Suppressor macrophage (primary cell): ENCODE measurements at regions not wholly inside any gene's neighbourhood (a gene's known extent, or its start where the extent isn't known, plus 50 kb on each side); places are given as distances from the start of the nearest gene placed in this dataset.
"Not testable (repeated sequence)": the region's sequence is repeated elsewhere in the genome, so short reads cannot be mapped to it uniquely, and the experiment has no call there.

Experiments used
- DNase-seq, 4 experiments: peaks; one replicate each; pipeline ENCODE4 v3.0.0-alpha.2; 2020 to 2022

- no peak for DNase-seq
Observed at GRCh38 chr5:56375011-56375410, 141.9 kb upstream of the ANKRD55 start.

- not testable (repeated sequence) for DNase-seq
Observed at GRCh38 chr5:56372491-56372890, 139.4 kb upstream of the ANKRD55 start.

DNA sequence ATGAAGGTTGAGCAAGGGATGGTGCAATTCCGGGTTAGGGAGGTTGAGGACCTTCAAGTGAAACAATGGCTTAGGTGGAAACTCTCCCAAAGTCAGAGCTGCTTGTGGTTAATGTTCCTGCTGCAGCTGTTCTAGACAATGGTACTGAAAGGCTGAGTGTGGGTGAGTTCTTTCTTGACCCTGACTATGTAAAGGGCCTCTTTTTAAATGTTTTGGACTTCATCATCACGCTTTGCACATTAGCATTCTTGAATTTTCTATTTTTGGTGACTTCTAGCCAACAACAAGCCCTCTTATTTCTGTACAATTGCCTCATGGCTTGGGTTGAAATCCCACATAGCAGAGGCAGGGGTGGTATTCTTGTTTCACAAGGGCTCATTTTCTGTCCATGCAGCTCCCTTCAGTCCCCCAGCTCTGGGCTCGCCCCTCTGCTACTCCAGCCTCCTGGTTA, 136.3 kb upstream of the ANKRD55 start:
- no peak for DNase-seq

- no peak for DNase-seq
Observed at GRCh38 chr5:56367748-56368147, 134.6 kb upstream of the ANKRD55 start.

- no peak for DNase-seq
Observed at GRCh38 chr5:56366986-56367385, 133.9 kb upstream of the ANKRD55 start.

GRCh38 chr5:56361398-56361797, 128.3 kb upstream of the ANKRD55 start:
- DNase-seq: no peak

DNA sequence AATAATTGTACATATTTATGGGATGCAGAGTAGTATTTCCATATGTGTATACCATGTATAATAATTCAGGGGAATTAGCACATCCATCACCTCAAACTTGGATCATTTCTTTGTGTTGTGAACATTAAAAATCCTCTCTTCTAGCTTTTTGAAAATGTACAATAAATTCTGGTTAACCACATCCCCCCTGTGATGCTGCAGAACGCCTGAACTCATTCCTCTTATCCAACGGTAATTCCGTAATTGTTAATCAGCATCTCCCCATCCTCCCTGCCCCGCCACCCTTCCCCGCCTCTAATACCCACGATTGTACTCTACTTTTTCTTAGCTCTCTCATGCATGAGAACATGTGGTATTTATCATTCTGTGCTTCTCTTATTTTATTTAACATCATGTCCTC, 127.7 kb upstream of the ANKRD55 start:
- no peak for DNase-seq

DNA sequence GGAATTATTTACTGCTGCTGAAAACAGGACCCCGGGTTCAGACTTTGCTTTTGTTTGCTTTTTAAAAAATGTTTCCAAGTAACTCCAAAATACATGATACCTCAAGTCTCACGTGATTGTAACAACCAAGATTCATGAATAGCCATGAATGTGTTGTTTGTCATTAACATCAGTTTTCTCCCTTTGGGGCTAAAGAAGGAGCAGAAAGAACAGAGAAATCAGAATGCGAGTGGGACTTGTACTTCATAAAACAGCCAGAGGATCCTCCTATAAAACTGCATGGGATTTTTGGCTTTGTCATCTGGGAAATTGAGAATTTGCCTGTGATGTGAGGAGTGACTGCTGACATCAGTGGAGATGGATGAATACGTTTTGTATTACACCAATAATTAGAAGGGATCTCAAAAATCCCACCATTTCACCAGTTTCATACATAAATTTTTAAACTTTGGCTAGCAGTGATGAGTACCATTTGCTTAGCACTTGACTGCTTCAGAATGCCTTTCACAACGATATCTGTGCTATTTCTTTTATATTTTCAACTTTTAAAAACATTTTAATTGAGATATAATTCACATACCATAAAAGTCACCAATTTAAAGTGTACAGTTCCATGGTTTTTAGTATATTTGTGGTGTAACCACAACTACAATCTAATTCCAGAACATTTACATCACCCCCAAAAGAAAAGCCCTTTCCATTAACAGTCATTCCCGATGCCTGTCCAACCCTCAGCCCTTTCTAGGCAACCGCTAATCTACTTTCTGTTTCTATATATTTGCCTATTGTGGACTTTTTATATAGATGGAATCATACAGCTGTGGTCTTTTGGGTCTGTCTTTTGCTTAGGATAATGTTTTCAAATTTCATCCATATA, 126.9 kb upstream of the ANKRD55 start:
- DNase-seq: no peak

DNA sequence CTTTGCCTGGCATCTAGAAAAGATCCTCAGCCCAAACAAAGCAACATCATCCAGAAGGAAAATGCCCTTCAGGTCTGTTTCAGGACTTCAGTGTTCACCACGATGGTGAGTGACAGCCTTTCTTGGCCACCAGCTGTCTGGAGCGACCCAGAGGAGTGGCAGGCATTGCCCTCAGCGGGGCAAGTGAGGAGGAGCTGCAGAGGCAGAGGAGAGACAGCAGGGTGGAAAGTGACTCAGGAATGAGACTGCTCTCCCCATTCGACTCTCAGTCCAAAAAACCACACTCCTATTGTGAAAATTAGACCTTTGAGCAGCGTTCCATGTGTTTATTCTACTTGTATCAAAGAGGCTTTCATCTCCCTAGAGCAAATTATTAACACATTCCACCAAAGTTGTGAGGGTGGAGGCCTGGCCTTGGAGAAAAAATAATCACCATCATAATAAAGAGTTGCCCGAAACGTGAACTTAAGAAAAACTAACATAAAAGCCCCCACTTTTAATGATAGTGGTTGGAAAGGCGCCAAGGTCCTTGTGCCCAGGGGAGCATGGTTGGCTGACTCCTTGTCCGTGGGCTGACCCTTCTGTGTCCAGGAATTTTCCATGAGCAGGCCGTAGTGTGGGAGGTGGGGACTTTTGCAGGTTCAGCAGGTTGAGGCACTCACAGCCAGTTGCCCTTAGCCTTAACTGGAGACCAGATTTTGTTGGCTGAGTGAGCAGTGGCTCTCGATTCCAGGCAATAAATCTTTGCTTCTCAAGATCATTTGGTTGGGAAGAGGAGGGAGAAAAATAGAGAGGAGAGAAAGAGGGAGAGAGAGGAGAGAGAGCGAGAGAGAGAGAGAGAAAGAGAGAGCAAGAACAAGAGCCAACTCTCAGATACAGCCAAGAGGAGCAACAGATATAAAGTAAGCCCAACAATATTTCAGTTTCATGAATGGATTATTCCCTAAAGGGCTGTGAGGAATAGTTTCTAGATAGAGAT, 125.9 kb upstream of the ANKRD55 start:
- no peak for DNase-seq

DNA sequence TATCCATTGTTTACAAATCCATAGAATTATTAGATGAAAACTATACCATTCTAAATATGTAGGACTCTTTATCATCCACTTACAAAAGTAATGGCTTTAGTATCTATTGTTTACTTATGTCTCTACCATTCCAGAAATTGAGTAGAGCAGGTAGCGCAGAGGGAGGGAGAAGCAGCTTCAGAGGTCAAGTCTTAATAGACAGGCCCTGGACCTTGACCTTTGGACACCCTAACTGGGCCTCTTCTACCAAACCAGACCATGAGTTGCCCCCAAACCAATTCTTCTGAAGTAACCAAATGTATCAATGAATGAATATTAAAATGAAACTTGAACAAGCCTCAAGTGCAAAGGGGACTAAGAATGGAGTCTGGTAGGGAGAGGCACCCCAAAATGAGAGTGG, 124.9 kb upstream of the ANKRD55 start:
- no peak for DNase-seq

DNA sequence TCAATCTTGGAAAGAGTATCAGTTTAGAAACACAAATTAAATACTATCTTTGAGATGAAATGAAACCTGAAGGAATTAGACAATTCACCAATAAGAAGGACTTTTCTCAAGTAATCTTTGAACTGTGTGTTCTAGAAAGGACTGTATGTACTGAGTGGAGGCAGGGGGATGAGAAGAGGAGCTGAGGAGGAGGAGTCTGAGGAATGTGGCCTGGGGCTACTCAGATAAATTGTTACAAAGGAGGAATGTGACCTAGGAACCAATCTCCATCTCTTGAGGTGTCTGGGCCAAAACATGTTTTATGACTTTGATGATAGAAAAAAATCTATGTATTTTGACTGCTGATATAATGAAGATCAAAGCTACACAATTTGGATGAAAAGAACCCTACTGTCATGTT, 124.3 kb upstream of the ANKRD55 start:
- DNase-seq: no peak

DNA sequence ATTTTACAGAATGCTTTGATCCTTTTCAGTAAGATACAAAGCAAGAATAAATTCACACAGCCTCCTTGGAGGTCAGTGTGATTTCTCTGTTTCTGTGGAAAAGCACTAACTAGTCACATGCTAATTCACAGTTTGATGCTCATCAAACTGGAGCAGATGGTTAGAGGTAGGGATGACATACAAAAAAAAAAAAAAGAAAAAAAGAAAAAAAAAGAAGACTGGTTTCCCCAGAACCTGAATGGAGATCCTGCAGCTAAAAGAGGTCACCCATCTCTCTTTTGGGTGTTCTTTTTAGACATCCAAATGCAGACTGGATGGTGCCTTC, 123.7 kb upstream of the ANKRD55 start:
- DNase-seq: no peak

GRCh38 chr5:56356121-56356835, 123.1 kb upstream of the ANKRD55 start:
- DNase-seq: no peak

DNA sequence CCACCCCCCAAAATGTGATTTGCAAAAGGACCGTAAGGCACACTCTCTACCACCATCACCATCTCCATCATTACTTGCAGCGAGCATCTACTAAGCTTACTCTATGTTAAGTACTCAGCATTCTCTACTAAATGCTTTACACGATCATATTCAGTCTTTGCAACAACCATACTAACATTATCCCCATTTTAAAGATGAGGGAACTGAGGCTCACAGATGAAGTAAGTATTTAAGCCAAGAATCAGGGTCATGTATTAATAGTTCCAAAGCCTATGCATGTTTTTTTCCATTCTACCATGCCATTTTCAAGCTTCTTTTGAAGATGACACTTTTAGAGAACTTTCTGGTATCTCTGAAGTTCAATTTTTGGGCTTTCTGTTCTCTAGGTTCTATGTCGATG, 121.7 kb upstream of the ANKRD55 start:
- no peak for DNase-seq

DNA sequence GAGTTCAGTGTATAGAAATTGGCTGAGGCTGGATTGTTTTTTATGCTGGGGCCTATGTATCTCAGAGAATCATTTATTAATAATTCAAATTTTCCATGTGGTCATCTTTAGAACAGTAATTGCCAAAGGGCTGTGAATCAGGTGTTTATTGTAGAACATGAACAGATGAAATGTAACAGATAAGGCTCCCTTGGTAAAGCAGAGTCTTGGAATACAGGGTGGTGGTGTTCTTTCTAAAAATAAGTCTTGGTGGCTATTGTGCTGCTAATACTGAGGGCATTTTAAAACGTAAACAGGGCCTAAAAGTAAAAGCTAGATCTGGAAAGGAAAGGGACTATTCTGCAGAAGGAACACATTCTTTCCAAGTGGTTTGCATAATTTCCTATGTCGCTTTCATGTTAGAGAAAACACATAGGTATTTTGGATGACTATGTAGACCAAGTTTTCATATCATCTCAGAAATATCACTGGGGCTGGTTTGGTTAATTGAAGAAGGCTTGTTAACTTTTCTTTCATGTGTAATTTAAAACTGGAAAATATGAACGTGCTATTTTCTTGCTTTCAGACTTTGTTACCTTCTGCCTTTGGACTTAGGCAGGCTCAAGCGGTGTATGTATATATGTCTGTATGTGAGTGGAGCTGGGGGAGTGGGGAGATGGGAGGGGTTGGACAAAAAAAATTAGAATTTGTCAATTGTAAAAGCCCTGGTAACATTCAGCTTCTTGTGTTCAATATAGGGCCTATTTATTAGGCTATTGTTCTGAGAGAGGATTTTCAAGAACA, 119.9 kb upstream of the ANKRD55 start:
- DNase-seq: no peak

GRCh38 chr5:56350597-56351170, 117.6 kb upstream of the ANKRD55 start:
- DNase-seq: peak; percentile 52 to 71 (median 68)

- peak; percentile 46 to 74 (median 68) for DNase-seq
Observed at GRCh38 chr5:56350011-56350596, 117.0 kb upstream of the ANKRD55 start.

DNA sequence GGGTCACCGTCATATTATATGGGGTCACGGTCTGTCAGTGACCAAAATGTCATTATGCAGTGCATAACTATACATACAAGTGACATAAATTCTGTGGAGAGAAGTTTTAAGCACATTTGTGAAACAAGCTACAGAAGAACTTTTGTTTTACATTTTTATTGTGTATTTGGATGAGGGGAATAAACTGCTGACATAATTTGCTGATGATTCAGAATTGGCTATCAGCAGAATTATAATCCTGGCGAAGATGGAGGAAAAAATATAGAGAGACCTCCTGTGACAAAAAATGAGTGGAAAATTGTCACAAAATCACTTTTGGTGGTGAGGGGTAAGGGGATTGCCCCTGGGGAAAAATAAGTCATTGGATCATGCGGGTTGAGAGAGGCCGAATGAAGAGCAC, 116.3 kb upstream of the ANKRD55 start:
- DNase-seq: no peak

DNA sequence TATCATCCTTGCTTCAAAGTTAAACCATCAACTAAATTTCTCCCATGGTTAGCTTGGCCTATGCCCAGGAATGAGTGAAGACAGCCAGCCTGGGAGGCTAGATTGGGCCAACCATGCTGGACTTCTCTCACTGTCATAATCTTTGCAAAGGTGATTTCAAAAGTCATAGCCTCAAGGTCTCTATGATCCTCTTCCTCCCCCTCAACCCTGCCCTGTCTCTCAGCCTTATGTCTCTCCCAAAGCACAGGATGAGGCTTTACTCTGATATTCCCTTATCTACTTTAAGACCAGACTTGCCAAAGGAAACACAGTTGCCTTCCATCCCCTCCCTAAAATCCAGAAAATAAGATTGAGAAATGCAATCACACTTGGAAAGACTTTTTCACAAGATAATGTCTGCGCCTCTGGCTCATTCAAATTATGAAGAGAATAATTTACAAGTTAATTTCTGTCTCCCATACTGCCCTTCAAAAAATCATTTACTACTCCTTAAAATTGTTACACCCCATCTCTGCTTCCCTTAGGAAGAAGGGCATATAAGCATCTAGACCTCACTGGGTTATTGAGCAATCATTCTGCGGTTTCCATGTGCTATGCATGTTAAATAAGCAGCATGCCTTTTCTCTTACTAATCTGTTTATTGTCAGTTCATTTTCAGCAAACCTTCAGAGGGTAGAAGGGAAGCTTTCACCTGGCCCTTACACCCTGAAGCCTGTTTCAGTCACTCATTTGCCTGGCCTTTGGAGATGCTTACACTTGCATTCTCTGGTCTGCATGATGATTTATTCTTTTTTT, 113.8 kb upstream of the ANKRD55 start:
- DNase-seq: peak; percentile 47 to 76 (median 69)

- no peak for DNase-seq
Observed at GRCh38 chr5:56346044-56346710, 113.0 kb upstream of the ANKRD55 start.
